Dermis blood vessel endothelial cell (primary cell): ENCODE measurements at regions not wholly inside any gene's neighbourhood (a gene's known extent, or its start where the extent isn't known, plus 50 kb on each side); places are given as distances from the start of the nearest gene placed in this dataset.
"Not testable (repeated sequence)": the region's sequence is repeated elsewhere in the genome, so short reads cannot be mapped to it uniquely, and the experiment has no call there.

Experiments
- DNase-seq: peaks from one replicate; pipeline ENCODE4 v3.0.0; 2010

GRCh38 chr9:79408200-79408599 is 163.6 kb upstream of the TLE4 start:
- no peak for DNase-seq

- DNase-seq = no peak
Measured at GRCh38 chr9:79408617-79409016, 163.1 kb upstream of the TLE4 start.

DNA sequence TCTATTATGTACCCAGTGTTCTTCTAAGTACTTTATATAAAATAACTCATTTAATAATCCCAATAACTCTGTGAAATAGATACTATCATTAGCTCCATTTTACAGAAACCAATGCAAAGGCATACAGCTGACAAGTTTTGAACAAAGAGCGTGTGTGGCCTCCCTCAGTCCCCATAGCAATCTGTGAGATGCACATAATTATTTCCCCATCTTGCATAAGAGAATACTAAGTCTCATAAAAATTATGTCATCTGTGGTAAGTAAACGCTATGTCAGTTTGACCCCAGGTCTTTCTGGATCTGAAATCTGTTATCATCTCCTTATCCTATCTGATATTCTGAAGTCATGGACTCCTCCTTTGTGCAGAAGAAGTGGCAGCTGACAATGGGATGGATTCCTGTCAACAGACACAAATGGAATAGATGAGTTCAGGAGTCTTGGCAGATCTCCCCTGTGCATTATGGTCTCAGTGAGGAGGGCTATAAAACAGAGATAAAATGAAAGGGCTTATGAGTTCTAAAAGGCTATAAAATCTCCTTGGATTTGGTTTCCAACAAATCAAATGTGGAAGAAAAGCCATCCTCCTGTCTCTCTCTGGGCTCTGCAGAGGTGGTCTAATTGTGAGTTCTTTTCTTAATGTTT is 162.5 kb upstream of the TLE4 start:
- no peak for DNase-seq

GRCh38 chr9:79425840-79426239 is 145.9 kb upstream of the TLE4 start:
- DNase-seq = no peak

- no peak for DNase-seq
Measured at GRCh38 chr9:79428422-79428821, 143.3 kb upstream of the TLE4 start.

DNA sequence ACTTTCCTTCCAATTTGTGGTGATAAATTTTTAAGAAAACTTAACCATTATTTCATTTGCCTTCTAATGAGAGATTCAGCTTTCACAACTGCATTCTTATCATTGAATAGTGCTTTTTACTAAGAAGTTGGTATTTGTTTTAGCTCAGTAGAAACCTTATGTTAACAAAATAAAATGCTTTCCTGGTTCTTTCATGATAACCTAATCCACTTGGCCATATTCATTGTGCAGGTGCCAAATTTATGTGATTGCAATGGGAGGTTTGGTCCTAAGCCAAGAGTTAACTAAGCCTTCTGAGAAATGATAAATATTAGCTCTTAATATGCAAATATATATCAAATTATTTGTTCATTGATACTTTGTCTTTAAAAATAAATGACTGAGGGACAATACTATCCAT is 141.1 kb upstream of the TLE4 start:
- DNase-seq = no peak

DNA sequence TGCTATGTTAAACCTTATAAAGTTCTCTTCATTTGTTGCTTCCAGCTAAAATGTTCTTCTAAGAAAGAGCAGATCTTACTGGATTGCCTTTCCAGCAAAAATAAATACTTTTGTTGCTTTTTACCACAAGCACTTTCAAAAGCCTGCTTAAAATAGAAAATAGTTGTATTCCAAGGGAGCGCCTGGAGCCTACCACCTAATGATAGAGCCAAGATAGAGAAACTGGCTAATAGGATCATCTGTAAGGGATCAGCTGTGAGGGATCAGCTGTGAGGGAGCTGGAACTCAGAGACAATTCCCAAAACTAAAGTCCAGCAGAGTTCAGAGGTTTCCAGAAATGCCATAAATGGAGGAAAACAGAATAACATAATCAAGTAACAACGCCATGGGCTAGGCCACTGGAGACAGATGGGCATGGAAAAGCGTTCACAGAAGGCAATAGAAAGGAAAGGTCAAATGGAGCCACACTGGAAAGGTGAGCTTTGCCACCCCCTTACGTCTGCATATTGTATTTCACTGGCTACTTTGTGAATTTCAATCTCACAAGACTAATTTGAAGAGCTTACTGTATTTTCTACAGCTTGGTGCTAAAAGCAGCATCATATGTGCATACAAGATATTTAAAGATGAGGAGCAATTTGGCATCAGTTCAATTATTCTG is 140.6 kb upstream of the TLE4 start:
- DNase-seq = no peak

- DNase-seq = no peak
Measured at GRCh38 chr9:79432485-79432884, 139.3 kb upstream of the TLE4 start.

GRCh38 chr9:79433703-79434102 is 138.1 kb upstream of the TLE4 start:
- DNase-seq = no peak

GRCh38 chr9:79439221-79439620 is 132.5 kb upstream of the TLE4 start:
- not testable (repeated sequence) for DNase-seq

DNA sequence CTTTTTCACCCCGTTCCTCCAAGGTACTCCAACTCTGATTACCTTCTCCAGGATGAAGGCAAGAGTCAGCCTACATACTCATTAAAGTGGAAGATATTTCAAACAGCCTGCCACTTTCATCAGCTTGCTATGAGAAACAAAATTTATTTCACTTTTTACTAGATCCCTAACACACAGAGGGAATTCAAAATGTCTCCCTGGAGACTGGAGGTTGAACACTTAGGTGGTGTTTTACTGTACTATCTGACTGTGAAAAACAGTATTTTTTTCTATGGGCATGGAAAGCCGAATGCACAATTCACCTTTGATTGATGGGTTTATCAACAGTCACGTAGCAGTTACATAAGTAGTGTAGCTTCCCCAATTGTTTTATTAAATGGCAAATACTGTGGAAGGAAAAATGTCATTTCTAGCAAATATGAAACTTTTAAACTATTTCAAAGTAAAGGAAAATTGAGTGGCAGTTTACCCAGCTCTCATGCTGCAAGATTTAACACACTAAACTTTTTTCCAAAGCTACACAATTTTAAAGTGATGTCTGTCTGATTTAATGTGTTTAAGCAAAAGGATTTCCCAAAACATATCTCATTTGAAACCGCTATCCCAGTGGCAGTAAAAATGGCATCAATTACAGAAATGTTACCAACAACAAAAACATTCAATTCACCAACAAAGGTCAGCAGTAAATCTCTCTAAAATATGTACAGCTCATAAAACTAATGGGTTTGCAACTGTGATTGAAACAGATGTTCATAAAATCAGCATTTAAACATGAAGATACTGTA is 125.0 kb upstream of the TLE4 start:
- no peak for DNase-seq

GRCh38 chr9:79447308-79447605 is 124.5 kb upstream of the TLE4 start:
- DNase-seq = no peak

GRCh38 chr9:79447762-79448161 is 124.0 kb upstream of the TLE4 start:
- no peak for DNase-seq

DNA sequence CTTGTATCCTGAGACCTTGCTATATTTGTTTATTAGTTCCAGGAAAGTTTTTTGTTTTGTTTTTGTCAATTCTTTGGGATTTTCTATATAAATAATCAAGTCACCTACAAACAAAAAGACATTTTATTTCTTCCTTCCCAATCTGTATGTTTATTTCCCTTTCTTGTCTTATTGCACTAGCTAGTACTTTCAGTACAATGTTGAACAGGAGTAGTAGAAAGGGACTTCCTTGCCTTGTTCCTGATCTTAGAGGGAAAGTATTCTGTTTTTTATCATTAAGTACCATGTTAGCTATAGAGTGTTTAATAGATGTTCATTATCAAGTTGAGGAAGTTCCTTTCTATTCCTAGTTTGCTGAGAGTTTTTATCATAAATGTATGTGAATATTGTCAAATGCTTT is 119.5 kb upstream of the TLE4 start:
- DNase-seq = no peak

GRCh38 chr9:79461712-79462111 is 110.1 kb upstream of the TLE4 start:
- DNase-seq = no peak

DNA sequence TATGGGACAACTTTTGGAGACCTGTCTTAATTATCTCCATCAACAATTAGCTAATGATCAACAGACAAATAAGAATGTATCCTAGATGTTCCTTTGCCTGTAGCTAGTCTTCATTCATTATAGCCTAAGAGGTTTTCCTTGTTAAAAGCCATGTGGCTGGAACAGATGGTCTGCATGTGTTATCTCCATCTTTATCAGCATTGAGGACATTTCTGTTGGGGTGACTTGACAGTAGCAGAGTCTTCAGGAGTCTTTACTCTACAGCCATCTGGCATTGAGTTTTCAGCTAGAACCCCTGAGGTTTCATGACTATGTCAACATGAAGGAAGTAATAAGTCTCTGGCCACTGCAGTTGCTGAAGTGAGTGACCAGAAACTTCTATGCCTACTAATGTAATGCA is 106.6 kb upstream of the TLE4 start:
- DNase-seq = no peak

GRCh38 chr9:79469164-79469563 is 102.6 kb upstream of the TLE4 start:
- DNase-seq = no peak

- DNase-seq = no peak
Measured at GRCh38 chr9:79470954-79471353, 100.8 kb upstream of the TLE4 start.

DNA sequence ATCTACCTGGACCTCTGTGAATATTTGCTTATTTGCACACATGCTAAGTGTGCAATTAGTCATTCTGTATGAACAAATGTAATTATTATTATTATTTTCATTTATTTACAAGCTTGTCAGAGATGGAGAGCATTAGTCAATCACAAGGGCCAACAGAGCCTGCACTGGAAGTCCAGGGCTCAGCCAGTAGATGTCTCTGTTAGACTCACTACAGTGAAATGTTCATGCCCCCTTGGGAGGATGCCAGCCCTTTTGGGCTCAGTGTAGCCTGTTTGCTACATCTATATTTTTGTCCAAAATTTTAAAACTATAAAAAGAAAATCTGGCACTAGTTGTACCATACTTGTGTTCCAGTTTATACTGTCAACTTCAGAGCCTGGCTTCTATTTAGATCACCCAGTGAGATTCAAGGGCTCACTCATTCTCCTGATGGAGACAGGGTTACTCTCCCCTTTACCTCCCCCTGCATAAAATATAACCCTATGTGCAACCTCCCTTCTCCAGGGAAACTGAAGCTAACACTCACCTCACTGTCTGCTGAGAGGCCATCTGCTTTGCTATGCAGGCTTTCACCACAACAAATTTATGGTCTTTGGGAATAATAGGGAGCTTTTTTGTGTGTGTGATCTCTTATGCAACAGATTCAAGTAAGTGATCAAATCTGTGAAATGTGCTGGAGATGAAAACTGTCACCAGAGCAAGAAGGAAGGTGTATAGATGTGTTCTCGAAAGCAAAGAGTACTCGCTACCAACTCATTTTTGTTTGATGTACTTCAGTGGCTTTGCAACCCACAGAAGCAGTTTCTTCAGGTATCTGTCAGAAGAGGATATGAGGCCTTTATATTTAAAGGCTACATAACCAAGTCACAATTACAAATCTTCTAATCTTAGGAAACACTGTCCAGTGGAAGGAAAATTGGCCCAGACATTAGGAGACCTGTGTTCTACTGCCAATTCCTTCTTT is 99.9 kb upstream of the TLE4 start:
- DNase-seq = peak; percentile 14

GRCh38 chr9:79473704-79474103 is 98.1 kb upstream of the TLE4 start:
- no peak for DNase-seq

GRCh38 chr9:79477241-79477840 is 94.4 kb upstream of the TLE4 start:
- DNase-seq = no peak

DNA sequence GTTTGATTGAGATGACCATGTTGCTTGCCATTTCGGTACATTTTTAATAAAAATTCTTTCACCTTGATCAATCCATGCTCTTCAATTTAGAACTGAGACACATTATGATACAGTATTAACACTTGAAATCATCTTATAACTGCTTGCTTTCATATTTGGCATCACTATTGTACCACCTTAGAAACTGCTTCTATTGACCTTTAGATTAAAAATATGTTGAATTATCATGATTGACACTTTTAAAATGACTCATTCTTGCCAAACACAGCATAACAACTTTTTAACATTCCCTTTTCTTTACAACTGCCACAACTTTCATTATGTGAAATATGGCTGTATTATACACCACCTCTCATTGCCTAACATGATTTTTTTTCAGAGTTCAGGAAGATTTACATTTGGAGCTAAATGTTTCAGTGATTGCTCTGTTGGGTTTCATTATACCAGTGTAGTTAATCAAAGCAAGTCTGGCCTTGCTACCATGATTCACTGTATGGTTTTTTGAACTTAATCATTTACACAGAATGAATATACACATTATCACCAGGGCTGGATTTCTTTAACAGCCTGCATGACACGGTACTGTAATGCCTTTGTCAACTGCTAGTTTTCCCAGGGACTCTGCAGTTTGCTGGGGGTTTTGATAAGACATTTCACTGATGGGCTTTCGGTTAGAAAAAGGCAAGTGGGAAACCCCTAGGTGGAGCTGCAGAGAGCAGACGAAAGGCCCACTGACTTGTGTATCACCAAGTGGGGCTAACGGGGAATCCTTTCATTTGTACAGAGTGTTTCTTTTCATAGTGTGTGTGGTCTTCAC is 93.6 kb upstream of the TLE4 start:
- peak; percentile 26 for DNase-seq
